Loucy (cell line): ENCODE measurements at regions not wholly inside any gene's neighbourhood (a gene's known extent, or its start where the extent isn't known, plus 50 kb on each side); places are given as distances from the start of the nearest gene placed in this dataset.

ENCODE experiments used
- EZH2phosphoT487 ChIP-seq: fragments of 200-600 bp; IDR thresholded peaks from 2 replicates; pipeline ENCODE4 v1.6.1; 2018; ENCODE audit warnings: antibody characterized with exemption, mild to moderate bottlenecking, moderate library complexity, borderline replicate concordance
- TF ChIP-seq, protein P1 (sequence below): fragments of 200-600 bp; sonication (generic); conservative IDR thresholded peaks from 2 replicates; pipeline ENCODE4 v1.5.1; 2014; ENCODE audit warnings: mild to moderate bottlenecking, antibody characterized with exemption, low read length

DNA sequence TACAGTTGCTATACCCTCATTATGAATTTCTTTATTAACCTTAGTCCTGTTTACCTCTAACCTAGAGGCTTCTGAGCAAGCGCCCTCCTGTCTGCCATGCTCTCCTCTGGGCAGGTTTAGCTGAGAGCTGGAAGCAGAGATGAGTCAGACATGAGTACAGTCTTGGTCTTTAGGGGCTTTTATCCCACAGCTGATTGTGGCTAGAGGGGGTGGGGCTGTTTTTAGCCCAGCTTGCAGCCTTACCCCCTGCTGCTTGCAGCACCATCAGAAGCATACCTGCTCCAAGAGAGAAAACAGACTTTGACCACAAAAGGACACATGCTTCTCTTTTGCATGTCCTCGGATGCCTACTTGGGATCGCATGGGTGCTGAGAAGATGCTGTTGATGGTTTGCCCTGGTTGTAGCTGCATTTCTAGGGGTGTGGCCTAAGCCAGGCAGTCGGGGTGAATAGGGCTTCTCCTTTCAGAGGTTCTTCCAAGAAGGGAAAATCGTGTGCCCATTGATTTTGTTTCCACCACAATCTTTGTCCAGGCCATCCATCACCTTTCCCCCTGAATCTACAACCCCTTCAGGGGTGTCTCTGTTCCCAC, 115.0 kb upstream of the LGALSL start:
- TF ChIP-seq EZH2phosphoT487 = no peak
- TF ChIP-seq, protein P1, sequence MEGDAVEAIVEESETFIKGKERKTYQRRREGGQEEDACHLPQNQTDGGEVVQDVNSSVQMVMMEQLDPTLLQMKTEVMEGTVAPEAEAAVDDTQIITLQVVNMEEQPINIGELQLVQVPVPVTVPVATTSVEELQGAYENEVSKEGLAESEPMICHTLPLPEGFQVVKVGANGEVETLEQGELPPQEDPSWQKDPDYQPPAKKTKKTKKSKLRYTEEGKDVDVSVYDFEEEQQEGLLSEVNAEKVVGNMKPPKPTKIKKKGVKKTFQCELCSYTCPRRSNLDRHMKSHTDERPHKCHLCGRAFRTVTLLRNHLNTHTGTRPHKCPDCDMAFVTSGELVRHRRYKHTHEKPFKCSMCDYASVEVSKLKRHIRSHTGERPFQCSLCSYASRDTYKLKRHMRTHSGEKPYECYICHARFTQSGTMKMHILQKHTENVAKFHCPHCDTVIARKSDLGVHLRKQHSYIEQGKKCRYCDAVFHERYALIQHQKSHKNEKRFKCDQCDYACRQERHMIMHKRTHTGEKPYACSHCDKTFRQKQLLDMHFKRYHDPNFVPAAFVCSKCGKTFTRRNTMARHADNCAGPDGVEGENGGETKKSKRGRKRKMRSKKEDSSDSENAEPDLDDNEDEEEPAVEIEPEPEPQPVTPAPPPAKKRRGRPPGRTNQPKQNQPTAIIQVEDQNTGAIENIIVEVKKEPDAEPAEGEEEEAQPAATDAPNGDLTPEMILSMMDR = no peak
